H9 (cell line): ENCODE measurements at regions not wholly inside any gene's neighbourhood (a gene's known extent, or its start where the extent isn't known, plus 50 kb on each side); places are given as distances from the start of the nearest gene placed in this dataset.
A peak's percentile ranks its signal among the peaks of the same experiment; 100 is the strongest.

Source experiments
- DNase-seq: peaks from one replicate; pipeline ENCODE4 v3.0.0-alpha.2; 2017
- H2AFZ ChIP-seq: one replicate; pipeline ENCODE4 v1.6.1; 2013; ENCODE audit warnings: mild to moderate bottlenecking, low read length, control low read depth, moderate library complexity
- H2AK5ac ChIP-seq: 2 replicates; pipeline ENCODE4 v1.6.1; 2013; ENCODE audit warnings: low read length, control low read depth, mixed read lengths; ENCODE audit not compliant: insufficient read length
- H2BK120ac ChIP-seq: one replicate; pipeline ENCODE4 v1.6.1; 2013; ENCODE audit warnings: low read depth, mild to moderate bottlenecking, low read length, control low read depth, inconsistent platforms; ENCODE audit not compliant: poor library complexity, severe bottlenecking
- H2BK12ac ChIP-seq: 2 replicates; pipeline ENCODE4 v1.6.1; 2013; ENCODE audit warnings: low read length, control low read depth, mixed read lengths, low read depth; ENCODE audit not compliant: insufficient read length
- H2BK15ac ChIP-seq: 2 replicates; pipeline ENCODE4 v1.6.1; 2013; ENCODE audit warnings: low read depth, low read length, control low read depth
- H2BK20ac ChIP-seq: one replicate; pipeline ENCODE4 v1.6.1; 2013; ENCODE audit warnings: low read depth, mild to moderate bottlenecking, low read length, control low read depth, inconsistent platforms; ENCODE audit not compliant: poor library complexity, severe bottlenecking
- H2BK5ac ChIP-seq: 2 replicates; pipeline ENCODE4 v1.6.1; 2013; ENCODE audit warnings: low read length, control low read depth, mixed read lengths; ENCODE audit not compliant: insufficient read length
- H3K14ac ChIP-seq: 2 replicates; pipeline ENCODE4 v1.6.1; 2013; ENCODE audit warnings: low read length, control low read depth; ENCODE audit not compliant: insufficient read depth
- H3K18ac ChIP-seq: 2 replicates; pipeline ENCODE4 v1.6.1; 2013; ENCODE audit warnings: low read depth, mild to moderate bottlenecking, mixed read lengths, low read length, control low read depth; ENCODE audit not compliant: insufficient read length
- H3K23ac ChIP-seq: 2 replicates; pipeline ENCODE4 v1.6.1; 2013; ENCODE audit warnings: low read length, control low read depth, mixed read lengths, low read depth; ENCODE audit not compliant: insufficient read length
- H3K23me2 ChIP-seq: 2 replicates; pipeline ENCODE4 v1.6.1; 2013; ENCODE audit warnings: low read depth, mild to moderate bottlenecking, mixed read lengths, low read length, control low read depth; ENCODE audit not compliant: insufficient read length, poor library complexity, severe bottlenecking
- H3K27ac ChIP-seq: 2 replicates; pipeline ENCODE4 v1.5.1; 2013; ENCODE audit warnings: low read length, control low read depth, mixed read lengths, low read depth; ENCODE audit not compliant: insufficient read length
- H3K27me3 ChIP-seq: 2 replicates; pipeline ENCODE4 v1.6.1; 2013; ENCODE audit warnings: low read length, control low read depth, inconsistent platforms; ENCODE audit not compliant: insufficient read depth
- H3K4ac ChIP-seq: 2 replicates; pipeline ENCODE4 v1.6.1; 2013; ENCODE audit warnings: low read depth, mild to moderate bottlenecking, control low read depth, inconsistent platforms, low read length, moderate library complexity
- H3K4me1 ChIP-seq: 2 replicates; pipeline ENCODE4 v1.6.1; 2013; ENCODE audit warnings: low read length, control low read depth, inconsistent platforms; ENCODE audit not compliant: insufficient read depth
- H3K4me2 ChIP-seq: 2 replicates; pipeline ENCODE4 v1.6.1; 2013; ENCODE audit warnings: low read length, control low read depth, mixed read lengths; ENCODE audit not compliant: insufficient read length, insufficient read depth
- H3K56ac ChIP-seq: 2 replicates; pipeline ENCODE4 v1.6.1; 2013; ENCODE audit warnings: low read depth, mild to moderate bottlenecking, mixed read lengths, low read length, control low read depth; ENCODE audit not compliant: insufficient read length
- H3K79me1 ChIP-seq: 2 replicates; pipeline ENCODE4 v1.6.1; 2013; ENCODE audit warnings: low read depth, mild to moderate bottlenecking, moderate library complexity, low read length, control low read depth, inconsistent platforms; ENCODE audit not compliant: insufficient read depth, poor library complexity, severe bottlenecking
- H3K79me2 ChIP-seq: 2 replicates; pipeline ENCODE4 v1.6.1; 2013; ENCODE audit warnings: low read length, control low read depth, inconsistent platforms; ENCODE audit not compliant: insufficient read depth
- H3K9ac ChIP-seq: 2 replicates; pipeline ENCODE4 v1.6.1; 2013; ENCODE audit warnings: low read length, control low read depth, mixed read lengths; ENCODE audit not compliant: insufficient read length; ENCODE audit errors: extremely low read depth
- H3K9me3 ChIP-seq: one replicate; pipeline ENCODE4 v1.6.1; 2013; ENCODE audit warnings: low read depth, low read length, inconsistent platforms; ENCODE audit not compliant: control insufficient read depth
- H3T11ph ChIP-seq: one replicate; pipeline ENCODE4 v1.6.1; 2013; ENCODE audit warnings: mild to moderate bottlenecking, low read length, control low read depth, inconsistent platforms
- H4K20me1 ChIP-seq: one replicate; pipeline ENCODE4 v1.6.1; 2013; ENCODE audit not compliant: control insufficient read depth, insufficient read length, insufficient read depth
- H4K5ac ChIP-seq: 2 replicates; pipeline ENCODE4 v1.6.1; 2013; ENCODE audit warnings: low read depth, mild to moderate bottlenecking, mixed read lengths, low read length, control low read depth; ENCODE audit not compliant: insufficient read length
- H4K8ac ChIP-seq: replicated peaks from 2 replicates; pipeline ENCODE4 v1.6.1; 2013; ENCODE audit warnings: low read length, control low read depth, mixed read lengths, low read depth; ENCODE audit not compliant: insufficient read length
- H4K91ac ChIP-seq: 2 replicates; pipeline ENCODE4 v1.6.1; 2013; ENCODE audit warnings: low read depth, mild to moderate bottlenecking, moderate library complexity, mixed read lengths, low read length, control low read depth; ENCODE audit not compliant: insufficient read length
- H3K27ac Mint-ChIP-seq, 3 experiments: 2 replicates in 2 of 3; 3 replicates in 1 of 3; pipeline ENCODE4 v1.8.0; 2020 to 2021; ENCODE audit warnings: mixed read lengths in 3 of 3, mild to moderate bottlenecking in 1 of 3, moderate library complexity in 1 of 3
- H3K27me3 Mint-ChIP-seq: 2 replicates; pipeline ENCODE4 v1.8.0; 2021; ENCODE audit warnings: low read depth, mild to moderate bottlenecking, moderate library complexity, mixed read lengths
- H3K36me3 Mint-ChIP-seq, 3 experiments: 2 replicates in 2 of 3; 3 replicates in 1 of 3; pipeline ENCODE4 v1.8.0; 2020 to 2021; ENCODE audit warnings: low read depth in 3 of 3, mixed read lengths in 3 of 3; ENCODE audit not compliant: insufficient read depth in 1 of 3
- H3K4me1 Mint-ChIP-seq, 2 experiments: 2 replicates each; pipeline ENCODE4 v1.8.0; 2020; ENCODE audit warnings: mixed read lengths in 2 of 2
- H3K4me3 Mint-ChIP-seq, 2 experiments: 2 replicates in 1 of 2; 3 replicates in 1 of 2; pipeline ENCODE4 v1.8.0; 2020 to 2021; ENCODE audit warnings: mild to moderate bottlenecking in 2 of 2, mixed read lengths in 2 of 2, moderate library complexity in 1 of 2
- H3K9me3 Mint-ChIP-seq, 2 experiments: 2 replicates in 1 of 2; 3 replicates in 1 of 2; pipeline ENCODE4 v1.8.0; 2020; ENCODE audit warnings: mild to moderate bottlenecking in 2 of 2, mixed read lengths in 2 of 2, moderate library complexity in 1 of 2
- CTCF ChIP-seq: fragments of 200-600 bp; sonication (generic); conservative IDR thresholded peaks from 3 replicates; pipeline ENCODE4 v1.8.0; 2021; ENCODE audit warnings: antibody characterized with exemption, mild to moderate bottlenecking
- WGBS: extraction: QIAGEN DNeasy Blood & Tissue Kit; methylation state at CpG from one replicate; pipeline ENCODE4 v1.1.7; 2013; ENCODE audit warnings: missing lambda C conversion rate, low lambda C conversion rate, mixed read lengths; ENCODE audit not compliant: insufficient read length; ENCODE audit errors: extremely low coverage; 5-methylcytosine and 5-hydroxymethylcytosine counted together

- no peak overlapping the region for H2BK15ac ChIP-seq
- no peak overlapping the region for H3K14ac ChIP-seq
- no peak overlapping the region for H3K4me2 ChIP-seq
- no peaks in the 10 kb centered on the region for H3K23me2 ChIP-seq
- TF ChIP-seq CTCF, result no peak
- H4K91ac ChIP-seq, result no peak overlapping the region
- H4K8ac ChIP-seq, result no peak overlapping the region
- H3K23ac ChIP-seq, result no peak overlapping the region
- no peak overlapping the region for H4K5ac ChIP-seq
- no peak overlapping the region for H3K27ac ChIP-seq
- H2BK120ac ChIP-seq, result no peak overlapping the region
- H3K56ac ChIP-seq, result no peak overlapping the region
- no peak overlapping the region for H3T11ph ChIP-seq
- H3K4me1 Mint-ChIP-seq, result peaks cover 4 to 6% of the 10 kb centered on the region in 2 experiments; a peak in 3 of 4 replicates
- H3K36me3 Mint-ChIP-seq, result no peaks in the 10 kb centered on the region
- no peak overlapping the region for H2BK12ac ChIP-seq
- H3K9me3 ChIP-seq, result no peaks in the 10 kb centered on the region
- no peaks in the 10 kb centered on the region; the same call in 1 of the 2 replicates for H3K27me3 Mint-ChIP-seq
- no peaks in the 10 kb centered on the region for H4K20me1 ChIP-seq
- no peak overlapping the region for H3K9ac ChIP-seq
- H2AFZ ChIP-seq, result no peak overlapping the region
- no peaks in the 10 kb centered on the region for H3K4me1 ChIP-seq
- no peaks in the 10 kb centered on the region for H3K79me2 ChIP-seq
- no peak overlapping the region; a peak in 1 of 5 replicates for H3K4me3 Mint-ChIP-seq
- no peak for DNase-seq
- H3K79me1 ChIP-seq, result no peaks in the 10 kb centered on the region
- H2BK20ac ChIP-seq, result no peak overlapping the region
- H3K9me3 Mint-ChIP-seq, result no peaks in the 10 kb centered on the region
- H3K18ac ChIP-seq, result no peak overlapping the region
- peak overlapping the region in 1 of 3 experiments; percentile 1; a peak in 1 of 7 replicates for H3K27ac Mint-ChIP-seq
- H3K4ac ChIP-seq, result no peak overlapping the region
- no peak overlapping the region for H2AK5ac ChIP-seq
- H3K27me3 ChIP-seq, result no peaks in the 10 kb centered on the region
- no peak overlapping the region for H2BK5ac ChIP-seq
- WGBS, result no CpG with 5 or more reads among the region's 14 CpGs
Observed at GRCh38 chr15:62606376-62607113, 436.0 kb upstream of the TPM1 start.
